ENCODE measurements at regions not wholly inside any gene's neighbourhood (a gene's known extent, or its start where the extent isn't known, plus 50 kb on each side); places are given as distances from the start of the nearest gene placed in this dataset.

DNA sequence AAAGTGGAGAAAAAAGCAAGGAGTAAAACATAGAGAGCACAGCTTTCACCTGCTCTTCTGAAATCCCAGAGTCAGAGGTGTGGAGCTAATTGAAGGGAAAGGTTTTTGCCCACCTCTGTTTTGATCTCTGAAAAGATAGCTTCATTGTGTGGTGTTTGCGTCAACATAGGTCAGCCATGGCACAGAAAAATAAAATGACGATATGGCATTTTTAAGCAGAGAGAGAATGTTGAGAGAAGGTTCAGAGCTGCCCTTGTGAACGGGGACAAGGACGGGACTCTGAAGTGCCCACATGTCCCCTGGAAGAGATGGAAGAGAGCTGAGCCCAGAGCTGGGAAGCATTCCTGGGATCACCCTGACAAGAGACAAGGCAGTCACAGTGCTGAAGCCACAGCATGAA lies 249.4 kb upstream of the PLSCR5 start:
- DNase-seq (ENCODE audit: insufficient read length, low spot score), result no peak
- no peak for TF ChIP-seq POLR2AphosphoS5 (IDR thresholded peaks at IDR 0.05; ENCODE audit: low read depth, low read length)
- TF ChIP-seq PAX5 (IDR thresholded peaks at IDR 0.05; ENCODE audit: insufficient read depth, low read length, severe bottlenecking), result no peak
- no peak for TF ChIP-seq TAF1 (IDR thresholded peaks at IDR 0.05; ENCODE audit: low read depth, low read length)
- TF ChIP-seq POLR2A (IDR thresholded peaks at IDR 0.05; ENCODE audit: low read depth, low read length), result no peak
- no peak for TF ChIP-seq SPI1 (IDR thresholded peaks at IDR 0.05; ENCODE audit: low read depth, low read length)
- TF ChIP-seq POU2F2 (IDR thresholded peaks at IDR 0.05; ENCODE audit: low read depth, low read length), result no peak
- no peak for FAIRE-seq

DNA sequence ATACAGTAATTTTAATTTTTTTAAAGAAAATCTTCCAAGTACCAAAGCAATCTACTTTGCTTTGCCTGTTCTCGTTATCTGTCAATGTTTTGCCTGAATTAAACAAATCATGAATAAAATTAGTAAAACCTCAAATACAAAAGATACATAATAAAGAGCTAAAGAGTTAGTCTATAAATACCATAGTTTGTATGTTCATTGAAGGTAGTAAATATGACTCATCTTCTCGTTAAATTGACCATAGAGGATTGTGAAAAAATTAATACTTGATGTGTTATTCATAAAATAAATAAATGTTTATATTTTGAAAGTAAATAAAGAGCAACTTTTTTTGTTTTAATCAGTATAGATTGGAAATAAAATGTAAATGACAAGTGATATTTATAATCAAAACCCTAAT lies 246.5 kb upstream of the PLSCR5 start:
- DNase-seq (ENCODE audit: insufficient read length, low spot score) (no peak), FAIRE-seq (no peak)
- TF ChIP-seq POLR2A (IDR thresholded peaks at IDR 0.05; ENCODE audit: low read depth, low read length), result no peak
- no peak for TF ChIP-seq PAX5 (IDR thresholded peaks at IDR 0.05; ENCODE audit: insufficient read depth, low read length, severe bottlenecking)
- TF ChIP-seq TAF1 (IDR thresholded peaks at IDR 0.05; ENCODE audit: low read depth, low read length), result no peak
- no peak for TF ChIP-seq SPI1 (IDR thresholded peaks at IDR 0.05; ENCODE audit: low read depth, low read length)
- no peak for TF ChIP-seq POU2F2 (IDR thresholded peaks at IDR 0.05; ENCODE audit: low read depth, low read length)
- no peak for TF ChIP-seq POLR2AphosphoS5 (IDR thresholded peaks at IDR 0.05; ENCODE audit: low read depth, low read length)

DNA sequence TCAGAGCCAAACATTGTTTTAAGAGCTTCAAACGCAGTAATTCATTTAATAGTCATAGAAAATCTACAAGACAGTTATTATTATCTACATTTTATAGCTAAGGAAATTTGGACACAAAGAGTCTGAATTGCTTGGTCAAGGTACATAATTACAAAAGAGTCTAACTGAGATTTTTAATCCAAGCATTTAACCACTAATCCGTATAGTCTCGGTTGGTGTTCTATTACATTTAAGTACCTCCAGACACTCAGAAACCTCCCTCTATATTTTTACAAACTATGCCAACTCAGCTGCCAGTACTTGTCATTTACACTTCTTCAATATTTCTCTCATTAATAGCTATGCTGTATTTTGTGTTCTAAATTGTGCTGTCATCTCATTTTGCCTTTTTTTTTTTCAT lies 240.2 kb upstream of the PLSCR5 start:
- DNase-seq (ENCODE audit: insufficient read length, low spot score) (no peak), FAIRE-seq (no peak)
- TF ChIP-seq TAF1 (IDR thresholded peaks at IDR 0.05; ENCODE audit: low read depth, low read length), result no peak
- TF ChIP-seq POLR2A (IDR thresholded peaks at IDR 0.05; ENCODE audit: low read depth, low read length), result no peak
- no peak for TF ChIP-seq POLR2AphosphoS5 (IDR thresholded peaks at IDR 0.05; ENCODE audit: low read depth, low read length)
- TF ChIP-seq PAX5 (IDR thresholded peaks at IDR 0.05; ENCODE audit: insufficient read depth, low read length, severe bottlenecking), result no peak
- TF ChIP-seq SPI1 (IDR thresholded peaks at IDR 0.05; ENCODE audit: low read depth, low read length), result no peak
- TF ChIP-seq POU2F2 (IDR thresholded peaks at IDR 0.05; ENCODE audit: low read depth, low read length), result no peak

DNA sequence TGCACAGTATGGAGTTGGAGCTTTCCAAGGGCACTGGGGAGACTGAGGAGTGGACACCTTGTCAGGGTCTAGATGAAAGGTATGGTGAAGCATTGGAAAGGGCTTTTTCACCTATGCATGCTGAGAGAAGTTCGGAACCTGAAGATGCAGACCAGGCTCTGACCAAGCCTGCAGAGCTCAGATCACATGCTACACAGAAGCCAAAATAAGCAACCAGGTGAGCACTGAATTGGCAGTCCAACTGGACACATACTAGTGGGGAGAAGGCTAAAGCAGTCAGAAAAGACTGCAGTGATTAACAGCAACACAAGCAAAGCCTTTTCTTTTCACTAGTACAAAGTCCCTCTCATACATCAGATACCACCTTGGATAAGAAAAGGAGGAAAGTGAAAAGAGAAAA lies 238.3 kb upstream of the PLSCR5 start:
- FAIRE-seq, result no peak
- DNase-seq (ENCODE audit: insufficient read length, low spot score), result no peak
- TF ChIP-seq TAF1 (IDR thresholded peaks at IDR 0.05; ENCODE audit: low read depth, low read length), result no peak
- TF ChIP-seq POLR2A (IDR thresholded peaks at IDR 0.05; ENCODE audit: low read depth, low read length), result no peak

DNA sequence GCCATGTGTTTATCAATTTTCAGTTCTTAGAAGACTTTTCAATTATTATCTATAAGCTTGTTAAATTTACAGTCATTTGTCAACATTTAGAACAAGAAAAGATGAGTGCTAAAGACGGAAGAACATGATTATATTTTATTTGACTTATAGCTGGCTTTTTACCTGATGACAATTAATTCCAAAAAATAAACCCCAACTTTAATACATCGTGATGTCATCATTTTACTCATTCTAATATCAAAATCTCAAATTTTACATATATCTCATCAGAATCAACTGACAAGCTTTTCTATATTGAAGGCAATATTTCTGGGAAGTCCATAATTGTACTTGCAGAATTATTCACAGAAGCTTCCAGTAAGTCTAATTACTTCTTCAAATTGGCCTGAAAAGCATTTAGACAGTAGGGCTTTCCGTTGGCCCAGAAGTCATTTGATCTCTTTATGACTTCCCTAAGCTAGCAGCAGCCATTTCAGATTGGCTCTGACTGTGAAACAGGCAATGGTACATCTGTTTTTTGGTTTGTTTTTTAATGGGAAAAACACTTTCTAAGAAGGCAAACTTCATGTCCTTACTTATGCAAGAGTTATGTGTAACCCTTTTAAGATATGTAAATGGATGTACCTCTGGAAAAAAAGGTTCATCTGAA lies 234.7 kb upstream of the PLSCR5 start:
- FAIRE-seq, result no peak
- no peak for TF ChIP-seq PAX5 (IDR thresholded peaks at IDR 0.05; ENCODE audit: insufficient read depth, low read length, severe bottlenecking)
- TF ChIP-seq TAF1 (IDR thresholded peaks at IDR 0.05; ENCODE audit: low read depth, low read length), result no peak
- TF ChIP-seq SPI1 (IDR thresholded peaks at IDR 0.05; ENCODE audit: low read depth, low read length), result no peak
- TF ChIP-seq POLR2AphosphoS5 (IDR thresholded peaks at IDR 0.05; ENCODE audit: low read depth, low read length), result no peak
- TF ChIP-seq POU2F2 (IDR thresholded peaks at IDR 0.05; ENCODE audit: low read depth, low read length), result no peak
- no peak for TF ChIP-seq POLR2A (IDR thresholded peaks at IDR 0.05; ENCODE audit: low read depth, low read length)

DNA sequence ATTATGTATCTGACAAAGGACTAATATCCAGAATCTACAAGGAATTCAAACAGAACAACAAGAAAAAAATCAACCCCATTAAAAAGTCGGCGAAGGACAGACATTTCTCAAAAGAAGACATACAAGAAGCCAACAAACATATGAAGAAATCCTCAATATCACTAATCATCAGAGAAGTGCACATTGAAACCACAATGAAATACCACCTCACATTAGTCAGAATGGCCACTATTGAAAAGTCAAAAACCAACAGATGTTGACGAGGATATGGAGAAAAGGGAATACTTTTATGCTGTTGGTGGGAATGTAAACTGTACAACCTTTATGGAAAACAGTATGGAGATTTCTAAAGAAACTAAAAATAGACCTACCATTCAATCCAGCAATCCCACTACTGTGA lies 233.1 kb upstream of the PLSCR5 start:
- FAIRE-seq, result no peak
- TF ChIP-seq TAF1 (IDR thresholded peaks at IDR 0.05; ENCODE audit: low read depth, low read length), result no peak
- TF ChIP-seq SPI1 (IDR thresholded peaks at IDR 0.05; ENCODE audit: low read depth, low read length), result no peak
- no peak for TF ChIP-seq POLR2A (IDR thresholded peaks at IDR 0.05; ENCODE audit: low read depth, low read length)
- no peak for TF ChIP-seq PAX5 (IDR thresholded peaks at IDR 0.05; ENCODE audit: insufficient read depth, low read length, severe bottlenecking)
- TF ChIP-seq POLR2AphosphoS5 (IDR thresholded peaks at IDR 0.05; ENCODE audit: low read depth, low read length), result no peak
- TF ChIP-seq POU2F2 (IDR thresholded peaks at IDR 0.05; ENCODE audit: low read depth, low read length), result no peak
- no peak for DNase-seq (ENCODE audit: insufficient read length, low spot score)

More for the DNA sequence above, 234.7 kb upstream of the PLSCR5 start:
- no peak for DNase-seq (ENCODE audit: insufficient read length, low spot score)

DNA sequence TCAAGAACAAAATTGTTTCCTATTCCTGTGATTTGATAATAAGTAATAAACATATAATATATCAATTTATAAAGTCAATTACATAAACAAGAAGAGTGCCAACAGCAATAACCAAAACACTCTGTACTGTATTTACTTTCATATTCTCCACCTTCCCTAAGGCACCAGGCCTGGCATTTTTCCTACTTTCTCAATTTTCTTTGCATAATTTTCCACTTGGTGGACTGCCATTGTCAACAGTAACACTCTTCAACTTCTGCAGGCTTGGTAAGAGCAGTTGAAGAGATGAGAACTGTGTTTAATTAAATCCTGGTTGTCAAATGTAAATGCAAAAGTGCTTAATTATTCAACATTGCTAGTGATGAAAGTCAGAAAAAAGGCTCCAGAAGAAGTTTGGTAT lies 229.8 kb upstream of the PLSCR5 start:
- no peak for FAIRE-seq
- no peak for DNase-seq (ENCODE audit: insufficient read length, low spot score)
- TF ChIP-seq SPI1 (IDR thresholded peaks at IDR 0.05; ENCODE audit: low read depth, low read length), result no peak
- no peak for TF ChIP-seq POLR2A (IDR thresholded peaks at IDR 0.05; ENCODE audit: low read depth, low read length)
- no peak for TF ChIP-seq TAF1 (IDR thresholded peaks at IDR 0.05; ENCODE audit: low read depth, low read length)
- no peak for TF ChIP-seq POU2F2 (IDR thresholded peaks at IDR 0.05; ENCODE audit: low read depth, low read length)
- no peak for TF ChIP-seq PAX5 (IDR thresholded peaks at IDR 0.05; ENCODE audit: insufficient read depth, low read length, severe bottlenecking)
- no peak for TF ChIP-seq POLR2AphosphoS5 (IDR thresholded peaks at IDR 0.05; ENCODE audit: low read depth, low read length)

DNA sequence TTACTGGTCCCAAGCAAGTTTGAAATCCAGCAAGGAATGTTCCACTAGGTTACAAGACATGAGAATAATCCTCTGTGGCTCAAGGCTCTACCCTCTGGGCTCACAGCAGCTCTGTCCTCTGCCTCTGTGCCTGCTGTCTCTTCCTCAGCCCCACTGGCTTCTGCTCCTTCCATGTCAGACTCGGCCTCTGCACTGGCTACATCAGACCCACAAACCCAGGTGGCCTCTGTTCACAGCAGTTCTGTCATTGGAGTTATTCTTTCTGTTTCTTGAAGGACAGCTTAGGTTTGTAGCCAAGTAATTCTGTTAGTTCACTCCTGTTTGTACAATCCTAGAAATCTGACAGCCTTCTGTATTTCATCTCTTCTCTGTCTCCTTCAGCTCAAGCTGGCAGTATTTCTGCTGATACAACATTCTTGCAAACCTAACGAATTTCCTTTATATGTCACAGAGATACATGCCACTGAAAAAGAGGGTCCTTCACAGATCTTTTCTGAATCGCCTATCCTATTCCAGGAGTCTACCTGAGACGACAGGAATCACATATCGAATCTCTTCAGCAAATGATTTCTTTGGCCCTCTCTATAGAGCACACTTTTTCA lies 227.8 kb upstream of the PLSCR5 start:
- FAIRE-seq (no peak), DNase-seq (ENCODE audit: insufficient read length, low spot score) (no peak)
- no peak for TF ChIP-seq POLR2A (IDR thresholded peaks at IDR 0.05; ENCODE audit: low read depth, low read length)
- no peak for TF ChIP-seq TAF1 (IDR thresholded peaks at IDR 0.05; ENCODE audit: low read depth, low read length)
- TF ChIP-seq SPI1 (IDR thresholded peaks at IDR 0.05; ENCODE audit: low read depth, low read length), result no peak
- TF ChIP-seq PAX5 (IDR thresholded peaks at IDR 0.05; ENCODE audit: insufficient read depth, low read length, severe bottlenecking), result no peak
- no peak for TF ChIP-seq POU2F2 (IDR thresholded peaks at IDR 0.05; ENCODE audit: low read depth, low read length)
- no peak for TF ChIP-seq POLR2AphosphoS5 (IDR thresholded peaks at IDR 0.05; ENCODE audit: low read depth, low read length)

DNA sequence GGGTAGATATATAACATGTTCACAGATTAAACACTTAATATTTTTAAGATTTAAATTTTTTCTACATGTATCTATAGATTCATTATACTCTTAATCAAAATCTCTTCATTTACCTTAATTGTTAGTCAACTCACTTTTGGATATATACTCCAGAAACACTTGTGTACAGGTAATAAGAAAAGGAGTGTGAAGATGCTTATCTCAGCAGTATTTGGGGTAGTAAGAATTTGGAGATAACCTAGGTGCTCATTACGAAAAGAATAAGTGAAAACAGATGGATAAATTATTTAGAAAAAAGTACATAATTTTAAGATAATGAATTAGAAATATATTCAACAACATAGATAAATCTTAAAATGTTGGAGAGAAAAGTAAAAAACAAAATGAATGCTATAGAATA lies 226.5 kb upstream of the PLSCR5 start:
- DNase-seq (ENCODE audit: insufficient read length, low spot score) (no peak), FAIRE-seq (no peak)
- TF ChIP-seq POLR2AphosphoS5 (IDR thresholded peaks at IDR 0.05; ENCODE audit: low read depth, low read length) (no peak), POU2F2 (IDR thresholded peaks at IDR 0.05; ENCODE audit: low read depth, low read length) (no peak), POLR2A (IDR thresholded peaks at IDR 0.05; ENCODE audit: low read depth, low read length) (no peak), SPI1 (IDR thresholded peaks at IDR 0.05; ENCODE audit: low read depth, low read length) (no peak), PAX5 (IDR thresholded peaks at IDR 0.05; ENCODE audit: insufficient read depth, low read length, severe bottlenecking) (no peak), TAF1 (IDR thresholded peaks at IDR 0.05; ENCODE audit: low read depth, low read length) (no peak)

DNA sequence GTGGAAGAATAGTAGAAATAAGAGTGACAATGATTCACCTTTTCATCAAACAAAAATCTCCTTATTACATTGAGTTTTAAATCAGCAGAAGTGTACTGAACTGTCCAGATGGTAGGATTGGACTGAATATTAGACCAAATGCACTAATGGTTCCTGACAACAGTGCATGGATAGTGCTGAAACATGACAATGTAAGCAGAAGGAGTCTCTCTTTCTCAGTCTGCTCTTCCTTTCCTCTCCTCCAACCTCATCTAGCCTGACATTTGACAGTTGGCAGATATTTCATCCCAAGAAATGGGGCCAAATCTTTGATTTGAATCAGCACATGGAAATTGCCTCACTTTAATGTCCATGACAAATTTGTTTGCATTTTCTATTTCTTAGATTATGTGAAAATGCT lies 225.1 kb upstream of the PLSCR5 start:
- no peak for TF ChIP-seq POLR2A (IDR thresholded peaks at IDR 0.05; ENCODE audit: low read depth, low read length)
- no peak for TF ChIP-seq TAF1 (IDR thresholded peaks at IDR 0.05; ENCODE audit: low read depth, low read length)
- TF ChIP-seq PAX5 (IDR thresholded peaks at IDR 0.05; ENCODE audit: insufficient read depth, low read length, severe bottlenecking), result no peak
- no peak for TF ChIP-seq POU2F2 (IDR thresholded peaks at IDR 0.05; ENCODE audit: low read depth, low read length)
- no peak for TF ChIP-seq POLR2AphosphoS5 (IDR thresholded peaks at IDR 0.05; ENCODE audit: low read depth, low read length)
- TF ChIP-seq SPI1 (IDR thresholded peaks at IDR 0.05; ENCODE audit: low read depth, low read length), result no peak
- no peak for DNase-seq (ENCODE audit: insufficient read length, low spot score)
- no peak for FAIRE-seq

Measured in GM12891 (cell line).